ENCODE measurements at regions not wholly inside any gene's neighbourhood (a gene's known extent, or its start where the extent isn't known, plus 50 kb on each side); places are given as distances from the start of the nearest gene placed in this dataset.

- H2AFZ ChIP-seq (ENCODE audit: low read depth, low read length): no peak overlapping the region
- H3K4me2 ChIP-seq (ENCODE audit: low read length): no peak overlapping the region
- no peak overlapping the region for H3K27ac ChIP-seq (ENCODE audit: low read length)
- no peak overlapping the region for H3K9ac ChIP-seq (ENCODE audit: low read length)
- no peak overlapping the region for H3K4me3 ChIP-seq (ENCODE audit: low read length)
- no peaks in the 10 kb centered on the region for H3K9me3 ChIP-seq (ENCODE audit: insufficient read depth, low read length)
- 0 out of 2 replicates have a peak, but pooled peaks cover 3% of the 10 kb centered on the region for H3K27me3 ChIP-seq (ENCODE audit: low read depth, low read length)
- TF ChIP-seq CTCF (IDR thresholded peaks at IDR 0.05; ENCODE audit: low read depth, low read length) (no peak), EZH2phosphoT487 (IDR thresholded peaks at IDR 0.05; ENCODE audit: low read depth) (no peak)
- H3K79me2 ChIP-seq (ENCODE audit: low read length): no peaks in the 10 kb centered on the region
- H4K20me1 ChIP-seq (ENCODE audit: insufficient read depth, low read length): no peaks in the 10 kb centered on the region
- H3K4me1 ChIP-seq (ENCODE audit: low read length): peaks cover 16% of the 10 kb centered on the region
- no peaks in the 10 kb centered on the region for H3K36me3 ChIP-seq (replicated peaks; ENCODE audit: low read depth, low read length)
Measured at GRCh38 chr6:11903645-11904044, 108.5 kb upstream of the HIVEP1 start.

- no peak overlapping the region for H3K27ac ChIP-seq (ENCODE audit: low read length)
- H3K9ac ChIP-seq (ENCODE audit: low read length): no peak overlapping the region
- no peak overlapping the region for H3K4me3 ChIP-seq (ENCODE audit: low read length)
- H2AFZ ChIP-seq (ENCODE audit: low read depth, low read length): no peak overlapping the region
- peaks cover 16% of the 10 kb centered on the region for H3K4me1 ChIP-seq (ENCODE audit: low read length)
- no peaks in the 10 kb centered on the region for H3K9me3 ChIP-seq (ENCODE audit: insufficient read depth, low read length)
- H3K36me3 ChIP-seq (replicated peaks; ENCODE audit: low read depth, low read length): no peaks in the 10 kb centered on the region
- no peaks in the 10 kb centered on the region for H4K20me1 ChIP-seq (ENCODE audit: insufficient read depth, low read length)
- H3K4me2 ChIP-seq (ENCODE audit: low read length): no peak overlapping the region
- 0 out of 2 replicates have a peak, but pooled peaks cover 3% of the 10 kb centered on the region for H3K27me3 ChIP-seq (ENCODE audit: low read depth, low read length)
- H3K79me2 ChIP-seq (ENCODE audit: low read length): no peaks in the 10 kb centered on the region
- TF ChIP-seq CTCF (IDR thresholded peaks at IDR 0.05; ENCODE audit: low read depth, low read length) (no peak), EZH2phosphoT487 (IDR thresholded peaks at IDR 0.05; ENCODE audit: low read depth) (no peak)
Measured at GRCh38 chr6:11902527-11902926, 109.6 kb upstream of the HIVEP1 start.

GRCh38 chr6:11900662-11901598 is 111.2 kb upstream of the HIVEP1 start:
- peak overlapping the region; percentile 35 for H3K4me3 ChIP-seq (ENCODE audit: low read length)

More at GRCh38 chr6:11900662-11901598, 111.2 kb upstream of the HIVEP1 start:
- H3K79me2 ChIP-seq (ENCODE audit: low read length): no peaks in the 10 kb centered on the region
- peak overlapping the region; percentile 4; the same call in 1 of the 2 replicates for H2AFZ ChIP-seq (ENCODE audit: low read depth, low read length)
- no peak overlapping the region for H3K27ac ChIP-seq (ENCODE audit: low read length)
- H4K20me1 ChIP-seq (ENCODE audit: insufficient read depth, low read length): no peaks in the 10 kb centered on the region
- no peaks in the 10 kb centered on the region for H3K36me3 ChIP-seq (replicated peaks; ENCODE audit: low read depth, low read length)
- no peak for TF ChIP-seq CTCF (IDR thresholded peaks at IDR 0.05; ENCODE audit: low read depth, low read length)
- TF ChIP-seq EZH2phosphoT487 (IDR thresholded peaks at IDR 0.05; ENCODE audit: low read depth): no peak
- H3K4me1 ChIP-seq (ENCODE audit: low read length): peaks cover 16% of the 10 kb centered on the region
- no peak overlapping the region for H3K9ac ChIP-seq (ENCODE audit: low read length)
- H3K9me3 ChIP-seq (ENCODE audit: insufficient read depth, low read length): no peaks in the 10 kb centered on the region
- H3K27me3 ChIP-seq (ENCODE audit: low read depth, low read length): 0 out of 2 replicates have a peak, but pooled peaks cover 3% of the 10 kb centered on the region
- H3K4me2 ChIP-seq (ENCODE audit: low read length): peak overlapping the region; percentile 44
